DMS79 treated with DMSO at 0.1 percent for 48 hours (cell line): ENCODE measurements at regions not wholly inside any gene's neighbourhood (a gene's known extent, or its start where the extent isn't known, plus 50 kb on each side); places are given as distances from the start of the nearest gene placed in this dataset.
"Not testable (repeated sequence)": the region's sequence is repeated elsewhere in the genome, so short reads cannot be mapped to it uniquely, and the experiment has no call there.

Experiments used
- DNase-seq: peaks from one replicate; lab custom pipeline; 2025; lab: John Stamatoyannopoulos, UW

DNA sequence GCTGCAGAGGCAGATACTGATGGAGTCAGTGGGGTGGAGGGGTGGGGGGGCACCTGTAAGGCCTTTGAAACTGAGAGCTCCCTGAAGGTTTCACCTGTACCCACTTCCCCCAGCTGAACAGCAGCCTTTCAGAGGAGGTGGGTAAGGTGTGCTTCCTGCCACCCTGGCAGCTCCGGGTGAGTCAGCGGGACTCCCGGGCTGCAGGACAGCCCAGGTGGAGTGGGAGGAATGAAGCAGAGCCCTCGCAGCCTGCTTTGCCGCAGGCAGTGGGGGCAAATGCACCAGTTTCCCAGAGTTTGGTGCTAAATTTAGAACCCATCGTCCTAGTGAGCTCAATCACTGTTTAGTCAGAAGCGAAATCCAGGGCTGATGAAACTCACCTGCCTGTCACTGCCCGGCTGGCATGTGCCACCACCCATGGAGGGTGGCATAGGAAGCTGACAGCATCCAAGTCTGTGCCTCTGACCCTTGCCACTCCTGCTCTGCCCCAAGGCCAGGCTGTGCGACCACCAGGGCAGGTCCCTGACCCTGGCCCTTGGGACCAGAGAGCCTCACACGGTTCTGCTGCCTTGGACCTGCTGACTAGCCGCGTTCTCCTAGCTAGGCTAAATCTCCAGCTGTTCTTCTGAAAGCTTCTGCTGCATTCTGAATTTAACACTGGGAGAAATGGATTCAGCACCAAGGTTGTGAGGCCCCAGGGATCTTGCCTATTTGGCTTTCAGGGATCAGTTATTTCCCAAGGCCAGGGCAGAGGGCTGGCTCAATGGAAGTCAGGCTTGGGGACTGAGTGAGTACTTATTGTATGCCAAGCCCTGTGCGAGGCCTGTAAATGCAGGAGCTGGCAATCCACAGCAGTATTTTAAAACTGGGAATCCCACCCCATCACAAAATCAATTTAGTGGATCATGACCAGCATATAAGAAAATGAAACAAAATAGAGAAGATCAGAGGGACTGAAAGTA is 67.3 kb upstream of the RASGRF1 start:
- no peak for DNase-seq

GRCh38 chr15:79156704-79157375 is 66.3 kb upstream of the RASGRF1 start:
- DNase-seq = no peak

DNA sequence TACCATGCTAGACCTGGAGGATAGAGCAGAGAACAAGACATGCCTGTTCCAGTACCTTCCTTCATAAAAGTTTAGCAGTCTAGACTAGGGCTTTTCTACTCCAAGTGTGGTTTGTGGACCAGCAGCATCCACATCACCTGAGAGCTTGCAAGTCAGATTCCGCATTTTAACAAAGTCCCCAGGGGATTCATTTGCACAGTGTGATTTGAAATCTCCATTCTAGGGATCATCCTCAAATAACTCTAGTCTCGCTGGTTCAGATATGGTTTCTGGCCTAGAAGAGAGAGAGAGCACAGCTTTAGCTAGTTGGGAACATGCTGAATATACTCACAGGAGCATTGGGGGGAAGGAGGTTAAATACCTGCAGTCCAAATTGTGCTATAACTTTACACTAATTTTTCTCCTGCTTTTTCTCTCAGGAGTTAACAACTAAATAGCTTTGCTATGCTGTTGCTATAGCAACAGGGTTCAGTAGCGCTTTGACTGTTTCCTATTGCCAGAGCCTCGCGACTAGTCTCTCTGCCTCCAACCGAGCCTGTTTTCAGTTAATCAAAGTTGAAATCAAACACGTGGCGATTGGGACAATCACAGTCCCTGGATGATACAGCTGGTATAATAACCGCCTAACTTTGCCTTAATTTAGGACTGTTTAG is 64.0 kb upstream of the RASGRF1 start:
- peak; percentile 0 for DNase-seq

GRCh38 chr15:79144290-79144689 is 53.7 kb upstream of the RASGRF1 start:
- DNase-seq = not testable (repeated sequence)

DNA sequence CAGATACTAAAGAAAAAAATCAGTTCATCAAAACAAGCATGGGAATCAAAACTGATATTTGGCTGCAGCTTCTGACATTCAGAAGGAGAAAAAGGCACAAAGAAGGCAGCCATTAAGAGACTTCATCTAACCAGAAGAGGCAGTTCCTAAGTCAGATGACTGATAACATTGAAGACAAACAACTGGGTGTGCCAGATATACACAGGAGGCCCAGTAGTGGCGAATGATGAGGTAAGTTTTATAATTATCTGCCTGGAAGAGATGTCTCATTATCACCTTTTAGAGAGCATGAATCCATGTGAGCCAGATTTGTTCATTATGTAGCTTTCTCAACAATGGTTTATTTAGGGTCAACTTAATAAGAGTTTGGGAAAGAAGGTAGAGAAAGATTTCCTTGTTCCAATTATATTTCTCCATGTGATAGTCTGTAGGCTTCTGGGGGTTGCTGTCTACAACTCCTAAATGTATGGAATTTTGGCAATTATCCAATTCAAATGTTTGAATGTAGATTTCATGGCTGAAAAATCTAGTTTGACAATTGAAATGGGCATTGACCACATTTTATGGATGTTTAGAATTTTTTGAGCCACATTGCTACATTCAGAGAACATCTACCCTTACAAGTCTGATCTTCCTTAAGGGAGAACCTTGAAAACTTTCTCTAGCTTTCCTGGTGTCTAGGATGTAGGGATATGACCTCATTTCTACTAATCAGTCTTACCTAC is 50.4 kb upstream of the RASGRF1 start:
- no peak for DNase-seq
